GM12878 (cell line): ENCODE measurements at regions not wholly inside any gene's neighbourhood (a gene's known extent, or its start where the extent isn't known, plus 50 kb on each side); places are given as distances from the start of the nearest gene placed in this dataset.
A peak's percentile ranks its signal among the peaks of the same experiment; 100 is the strongest.

Experiments used
- ATAC-seq: fragments of 200-7000 bp; cut with Tn5 transposase; 3 replicates; pipeline ENCODE4 v1.9.1; 2020; ENCODE audit warnings: mild to moderate bottlenecking, moderate library complexity
- BruUV-seq: library from RNA; stranded (reverse); fragments of 400-500 nt; replicated peaks from 2 replicates; lab custom pipeline; 2021; lab: Mats Ljungman, UMichigan
- CTCF ChIA-PET: fragments of 300-600 bp; sonication (Branson Sonifier 250); formaldehyde crosslinking; extraction: SDS; loops from one replicate; lab custom pipeline; 2021; ENCODE audit warnings: inconsistent platforms; lab: Yijun Ruan, JAX
- POLR2A ChIA-PET: fragments of 350-600 bp; formaldehyde crosslinking; extraction: SDS; loops from one replicate; lab custom pipeline; 2021; ENCODE audit warnings: inconsistent platforms; lab: Charles Lee
- RAD21 ChIA-PET: fragments of 300-600 bp; sonication (Branson Sonifier 250); formaldehyde crosslinking; loops from one replicate; lab custom pipeline; 2023; ENCODE audit warnings: antibody characterized with exemption; ENCODE audit not compliant: unreplicated experiment; lab: Charles Lee
- SMC1A ChIA-PET: fragments of 300-600 bp; sonication (Branson Sonifier 250); formaldehyde crosslinking; loops from one replicate; lab custom pipeline; 2023; ENCODE audit not compliant: unreplicated experiment, uncharacterized antibody; lab: Charles Lee
- DNase-seq: peaks from one replicate; pipeline ENCODE4 v3.0.0-alpha.2; 2011; ENCODE audit warnings: low read depth, low spot score
- FAIRE-seq: peaks from 3 replicates; lab custom pipeline; 2011; peaks lifted over from hg19 to GRCh38; lab: Jason Lieb, UNC
- H2AFZ ChIP-seq: 2 replicates; pipeline ENCODE4 v1.6.0; 2011; ENCODE audit warnings: low read depth, low read length, control low read depth; ENCODE audit not compliant: control insufficient read depth
- H3K27ac ChIP-seq: 2 replicates; pipeline ENCODE4 v1.5.1; 2011; ENCODE audit warnings: control low read depth; ENCODE audit not compliant: control insufficient read depth, insufficient read depth
- H3K27me3 ChIP-seq, 2 experiments: replicated peaks in 1 of 2; 2 replicates each; pipeline versions ENCODE4 v1.6.0 to v1.6.1; 2011; ENCODE audit warnings: low read length in 1 of 2; ENCODE audit not compliant: control insufficient read depth in 2 of 2, insufficient read depth in 2 of 2
- H3K36me3 ChIP-seq, 2 experiments: 2 replicates each; pipeline ENCODE4 v1.5.1; 2011; ENCODE audit warnings: low read length in 1 of 2; ENCODE audit not compliant: control insufficient read depth in 2 of 2, insufficient read depth in 2 of 2
- H3K4me1 ChIP-seq: 2 replicates; pipeline ENCODE4 v1.6.1; 2011; ENCODE audit warnings: mild to moderate bottlenecking, low read length, moderate library complexity, mixed read lengths; ENCODE audit not compliant: control insufficient read depth, insufficient read depth
- H3K4me2 ChIP-seq: 2 replicates; pipeline ENCODE4 v1.6.0; 2011; ENCODE audit warnings: control low read depth; ENCODE audit not compliant: control insufficient read depth, insufficient read depth
- H3K4me3 ChIP-seq: fragments of 200-600 bp; sonication (generic); 2 replicates; pipeline ENCODE4 v1.5.1; 2016
- H3K79me2 ChIP-seq: 2 replicates; pipeline ENCODE4 v1.6.0; 2011; ENCODE audit warnings: low read length; ENCODE audit not compliant: control insufficient read depth, insufficient read depth
- H3K9ac ChIP-seq: 2 replicates; pipeline ENCODE4 v1.8.0; 2011; ENCODE audit warnings: low read length, control low read depth, mixed read lengths; ENCODE audit not compliant: control insufficient read depth, insufficient read depth
- H3K9me3 ChIP-seq: replicated peaks from 3 replicates; pipeline ENCODE4 v1.5.1; 2011; ENCODE audit warnings: mild to moderate bottlenecking, low read length; ENCODE audit not compliant: control insufficient read depth, insufficient read depth
- H4K20me1 ChIP-seq: 2 replicates; pipeline ENCODE4 v1.6.0; 2011; ENCODE audit not compliant: control insufficient read depth, insufficient read depth
- WGBS: methylation state at CpG from one replicate; pipeline ENCODE4 v1.1.6; 2016; ENCODE audit warnings: low lambda C conversion rate; ENCODE audit not compliant: insufficient replicate concordance, insufficient coverage; ENCODE audit errors: missing lambda C conversion rate; 5-methylcytosine and 5-hydroxymethylcytosine counted together
- in situ Hi-C: fragments of 300-500 bp; cut with MboI; formaldehyde crosslinking; loops from 9 replicates; pipeline ENCODE4 v1.14.3; 2018; ENCODE audit warnings: mixed read lengths
- intact Hi-C: fragments of 100-400 bp; cut with micrococcal nuclease; formaldehyde crosslinking; loops from one replicate; pipeline ENCODE4 v1.14.2; 2022; ENCODE audit not compliant: unreplicated experiment
- TF ChIP-seq, protein P1 (sequence below): IDR thresholded peaks from 2 replicates; pipeline ENCODE4 v1.6.1; 2012; ENCODE audit warnings: mild to moderate bottlenecking, low read depth, low read length
- TF ChIP-seq, protein P2 (sequence below): fragments of 450-650 bp; IDR thresholded peaks from 2 replicates; pipeline ENCODE4 v1.6.1; 2017; ENCODE audit warnings: mild to moderate bottlenecking, moderate library complexity
- TF ChIP-seq, protein P3 (sequence below): fragments of 450-650 bp; conservative IDR thresholded peaks from 2 replicates; pipeline ENCODE4 v1.6.1; 2017; ENCODE audit warnings: mild to moderate bottlenecking, moderate library complexity

DNA sequence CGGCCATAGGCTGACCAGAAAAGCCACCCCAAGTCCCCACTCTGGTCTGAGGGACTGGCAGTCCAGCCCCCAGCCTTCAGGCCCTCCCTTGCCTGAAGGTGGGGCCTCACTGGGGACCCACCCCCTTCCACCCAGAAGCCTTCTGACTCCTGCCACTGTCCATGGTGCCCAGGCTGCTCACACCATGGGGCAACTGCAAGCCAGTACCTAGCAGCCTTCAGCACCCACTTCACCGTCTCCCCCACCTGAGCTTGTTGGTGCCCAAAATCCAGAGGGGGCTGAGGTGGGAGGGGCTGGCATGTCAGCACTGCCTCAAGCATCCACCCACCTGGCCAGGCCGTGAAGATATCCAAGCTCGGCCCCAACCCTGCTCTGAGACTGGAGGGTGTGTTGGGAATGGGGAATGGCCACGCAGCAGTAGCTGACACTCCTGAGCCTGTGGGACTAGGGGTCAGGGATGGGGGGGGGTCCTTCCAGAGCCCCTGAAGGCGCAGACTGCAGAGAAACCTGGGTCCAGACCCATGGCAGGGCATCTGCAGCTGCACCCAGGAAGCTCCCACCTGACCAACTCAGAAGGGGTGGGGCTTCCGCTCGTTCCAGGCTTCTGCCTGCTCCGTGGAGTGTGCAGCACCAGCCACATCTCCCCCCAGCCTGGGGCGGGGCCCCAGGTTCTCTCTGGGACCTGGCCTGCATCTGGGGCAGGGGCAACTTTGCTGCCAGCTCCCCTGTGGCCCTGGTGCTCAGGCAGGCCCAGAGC lies 942.1 kb upstream of the EPHA7 start:
- DNase-seq (no peak), FAIRE-seq (no peak)
- POLR2A ChIA-PET: no interaction called here

More for the DNA sequence above, 942.1 kb upstream of the EPHA7 start:
- intact Hi-C loops: no loop called here
- Histone ChIP-seq H3K27ac (no peak overlapping the region), H3K9ac (no peak overlapping the region)
- in situ Hi-C loops: no loop called here
- TF ChIP-seq, protein P1, sequence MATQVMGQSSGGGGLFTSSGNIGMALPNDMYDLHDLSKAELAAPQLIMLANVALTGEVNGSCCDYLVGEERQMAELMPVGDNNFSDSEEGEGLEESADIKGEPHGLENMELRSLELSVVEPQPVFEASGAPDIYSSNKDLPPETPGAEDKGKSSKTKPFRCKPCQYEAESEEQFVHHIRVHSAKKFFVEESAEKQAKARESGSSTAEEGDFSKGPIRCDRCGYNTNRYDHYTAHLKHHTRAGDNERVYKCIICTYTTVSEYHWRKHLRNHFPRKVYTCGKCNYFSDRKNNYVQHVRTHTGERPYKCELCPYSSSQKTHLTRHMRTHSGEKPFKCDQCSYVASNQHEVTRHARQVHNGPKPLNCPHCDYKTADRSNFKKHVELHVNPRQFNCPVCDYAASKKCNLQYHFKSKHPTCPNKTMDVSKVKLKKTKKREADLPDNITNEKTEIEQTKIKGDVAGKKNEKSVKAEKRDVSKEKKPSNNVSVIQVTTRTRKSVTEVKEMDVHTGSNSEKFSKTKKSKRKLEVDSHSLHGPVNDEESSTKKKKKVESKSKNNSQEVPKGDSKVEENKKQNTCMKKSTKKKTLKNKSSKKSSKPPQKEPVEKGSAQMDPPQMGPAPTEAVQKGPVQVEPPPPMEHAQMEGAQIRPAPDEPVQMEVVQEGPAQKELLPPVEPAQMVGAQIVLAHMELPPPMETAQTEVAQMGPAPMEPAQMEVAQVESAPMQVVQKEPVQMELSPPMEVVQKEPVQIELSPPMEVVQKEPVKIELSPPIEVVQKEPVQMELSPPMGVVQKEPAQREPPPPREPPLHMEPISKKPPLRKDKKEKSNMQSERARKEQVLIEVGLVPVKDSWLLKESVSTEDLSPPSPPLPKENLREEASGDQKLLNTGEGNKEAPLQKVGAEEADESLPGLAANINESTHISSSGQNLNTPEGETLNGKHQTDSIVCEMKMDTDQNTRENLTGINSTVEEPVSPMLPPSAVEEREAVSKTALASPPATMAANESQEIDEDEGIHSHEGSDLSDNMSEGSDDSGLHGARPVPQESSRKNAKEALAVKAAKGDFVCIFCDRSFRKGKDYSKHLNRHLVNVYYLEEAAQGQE: peak; percentile 8; the same call in 1 of the 2 replicates
- TF ChIP-seq, protein P2, sequence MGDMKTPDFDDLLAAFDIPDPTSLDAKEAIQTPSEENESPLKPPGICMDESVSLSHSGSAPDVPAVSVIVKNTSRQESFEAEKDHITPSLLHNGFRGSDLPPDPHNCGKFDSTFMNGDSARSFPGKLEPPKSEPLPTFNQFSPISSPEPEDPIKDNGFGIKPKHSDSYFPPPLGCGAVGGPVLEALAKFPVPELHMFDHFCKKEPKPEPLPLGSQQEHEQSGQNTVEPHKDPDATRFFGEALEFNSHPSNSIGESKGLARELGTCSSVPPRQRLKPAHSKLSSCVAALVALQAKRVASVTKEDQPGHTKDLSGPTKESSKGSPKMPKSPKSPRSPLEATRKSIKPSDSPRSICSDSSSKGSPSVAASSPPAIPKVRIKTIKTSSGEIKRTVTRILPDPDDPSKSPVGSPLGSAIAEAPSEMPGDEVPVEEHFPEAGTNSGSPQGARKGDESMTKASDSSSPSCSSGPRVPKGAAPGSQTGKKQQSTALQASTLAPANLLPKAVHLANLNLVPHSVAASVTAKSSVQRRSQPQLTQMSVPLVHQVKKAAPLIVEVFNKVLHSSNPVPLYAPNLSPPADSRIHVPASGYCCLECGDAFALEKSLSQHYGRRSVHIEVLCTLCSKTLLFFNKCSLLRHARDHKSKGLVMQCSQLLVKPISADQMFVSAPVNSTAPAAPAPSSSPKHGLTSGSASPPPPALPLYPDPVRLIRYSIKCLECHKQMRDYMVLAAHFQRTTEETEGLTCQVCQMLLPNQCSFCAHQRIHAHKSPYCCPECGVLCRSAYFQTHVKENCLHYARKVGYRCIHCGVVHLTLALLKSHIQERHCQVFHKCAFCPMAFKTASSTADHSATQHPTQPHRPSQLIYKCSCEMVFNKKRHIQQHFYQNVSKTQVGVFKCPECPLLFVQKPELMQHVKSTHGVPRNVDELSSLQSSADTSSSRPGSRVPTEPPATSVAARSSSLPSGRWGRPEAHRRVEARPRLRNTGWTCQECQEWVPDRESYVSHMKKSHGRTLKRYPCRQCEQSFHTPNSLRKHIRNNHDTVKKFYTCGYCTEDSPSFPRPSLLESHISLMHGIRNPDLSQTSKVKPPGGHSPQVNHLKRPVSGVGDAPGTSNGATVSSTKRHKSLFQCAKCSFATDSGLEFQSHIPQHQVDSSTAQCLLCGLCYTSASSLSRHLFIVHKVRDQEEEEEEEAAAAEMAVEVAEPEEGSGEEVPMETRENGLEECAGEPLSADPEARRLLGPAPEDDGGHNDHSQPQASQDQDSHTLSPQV: no peak
- TF ChIP-seq, protein P3, sequence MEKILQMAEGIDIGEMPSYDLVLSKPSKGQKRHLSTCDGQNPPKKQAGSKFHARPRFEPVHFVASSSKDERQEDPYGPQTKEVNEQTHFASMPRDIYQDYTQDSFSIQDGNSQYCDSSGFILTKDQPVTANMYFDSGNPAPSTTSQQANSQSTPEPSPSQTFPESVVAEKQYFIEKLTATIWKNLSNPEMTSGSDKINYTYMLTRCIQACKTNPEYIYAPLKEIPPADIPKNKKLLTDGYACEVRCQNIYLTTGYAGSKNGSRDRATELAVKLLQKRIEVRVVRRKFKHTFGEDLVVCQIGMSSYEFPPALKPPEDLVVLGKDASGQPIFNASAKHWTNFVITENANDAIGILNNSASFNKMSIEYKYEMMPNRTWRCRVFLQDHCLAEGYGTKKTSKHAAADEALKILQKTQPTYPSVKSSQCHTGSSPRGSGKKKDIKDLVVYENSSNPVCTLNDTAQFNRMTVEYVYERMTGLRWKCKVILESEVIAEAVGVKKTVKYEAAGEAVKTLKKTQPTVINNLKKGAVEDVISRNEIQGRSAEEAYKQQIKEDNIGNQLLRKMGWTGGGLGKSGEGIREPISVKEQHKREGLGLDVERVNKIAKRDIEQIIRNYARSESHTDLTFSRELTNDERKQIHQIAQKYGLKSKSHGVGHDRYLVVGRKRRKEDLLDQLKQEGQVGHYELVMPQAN: no peak
- TF ChIP-seq, all 136 proteins: peak for 1
- Histone ChIP-seq H3K36me3 (no peaks in the 10 kb centered on the region), H3K27me3 (no peaks in the 10 kb centered on the region), H3K9me3 (no peaks in the 10 kb centered on the region), H4K20me1 (no peaks in the 10 kb centered on the region), H3K4me3 (no peak overlapping the region), H3K79me2 (no peaks in the 10 kb centered on the region), H3K4me2 (no peak overlapping the region), H2AFZ (no peak overlapping the region), H3K4me1 (no peaks in the 10 kb centered on the region)
- ChIA-PET CTCF (no interaction called here), RAD21 (no interaction called here), SMC1A (interaction anchor here (0.6 kb wide), 1 partner anchor 933 kb away, joined by 3 read pairs; no protein-coding TSS in a partner anchor)
- BruUV-seq: no TSS peak
- WGBS: 24% methylated on average over 10 of the region's 10 CpGs
- no peak; the same call in 2 of the 3 replicates for ATAC-seq
